Activated CD4-positive, alpha-beta memory T cell treated with anti-CD3 and anti-CD28 coated beads for 36 hours (primary cell): ENCODE measurements at regions not wholly inside any gene's neighbourhood (a gene's known extent, or its start where the extent isn't known, plus 50 kb on each side); places are given as distances from the start of the nearest gene placed in this dataset.

Experiments used
- CTCF ChIA-PET: fragments of 350-600 bp; sonication (Branson Sonifier 250); formaldehyde crosslinking; loops from one replicate; lab custom pipeline; 2021; ENCODE audit warnings: antibody characterized with exemption, inconsistent platforms; lab: Charles Lee
- POLR2A ChIA-PET: fragments of 350-600 bp; sonication (Branson Sonifier 250); formaldehyde crosslinking; loops from one replicate; lab custom pipeline; 2021; ENCODE audit warnings: antibody characterized with exemption; lab: Charles Lee
- DNase-seq: peaks from one replicate; pipeline ENCODE4 v3.0.0-alpha.2; 2020
- H3K27ac Mint-ChIP-seq: one replicate; pipeline ENCODE4 v1.8.0; 2021; ENCODE audit warnings: mixed read lengths
- H3K27me3 Mint-ChIP-seq: one replicate; pipeline ENCODE4 v1.8.0; 2021; ENCODE audit warnings: mixed read lengths
- H3K36me3 Mint-ChIP-seq: one replicate; pipeline ENCODE4 v1.8.0; 2021; ENCODE audit warnings: mixed read lengths
- H3K4me1 Mint-ChIP-seq: one replicate; pipeline ENCODE4 v1.8.0; 2021; ENCODE audit warnings: low read depth, mixed read lengths
- H3K4me3 Mint-ChIP-seq: one replicate; pipeline ENCODE4 v1.8.0; 2021; ENCODE audit warnings: mild to moderate bottlenecking, mixed read lengths
- H3K9me3 Mint-ChIP-seq: one replicate; pipeline ENCODE4 v1.8.0; 2021; ENCODE audit warnings: mixed read lengths
- intact Hi-C: fragments of 100-400 bp; cut with micrococcal nuclease; formaldehyde crosslinking; loops from one replicate; pipeline ENCODE4 v1.15.1; 2023

DNA sequence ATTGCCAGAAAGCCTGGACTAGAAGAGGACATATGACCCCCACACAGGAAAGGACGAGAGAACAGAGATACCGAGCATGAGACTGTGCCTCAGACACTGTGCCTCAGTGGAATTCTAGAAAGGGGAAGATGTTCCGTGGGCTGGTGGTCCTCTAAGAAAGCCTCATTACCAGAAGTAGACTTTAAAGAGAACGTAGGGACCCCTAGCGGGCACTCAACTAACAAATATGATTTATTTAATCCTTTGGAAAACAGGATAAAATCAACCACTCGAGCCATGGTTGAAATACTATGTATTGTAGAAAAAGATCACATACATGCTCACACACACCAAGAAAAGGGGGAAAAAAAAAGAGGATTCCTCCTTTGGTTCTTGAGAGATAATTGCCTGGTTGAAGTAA, 701.2 kb upstream of the SORCS1 start:
- no peak for DNase-seq
- H3K4me3 Mint-ChIP-seq = no peak overlapping the region
- no peaks in the 10 kb centered on the region for H3K36me3 Mint-ChIP-seq
- no peak overlapping the region for H3K27ac Mint-ChIP-seq
- CTCF ChIA-PET = no interaction called here
- no peaks in the 10 kb centered on the region for H3K27me3 Mint-ChIP-seq
- POLR2A ChIA-PET = no interaction called here
- peaks cover 14% of the 10 kb centered on the region for H3K9me3 Mint-ChIP-seq
- H3K4me1 Mint-ChIP-seq = no peaks in the 10 kb centered on the region
- intact Hi-C loops = no loop called here

DNA sequence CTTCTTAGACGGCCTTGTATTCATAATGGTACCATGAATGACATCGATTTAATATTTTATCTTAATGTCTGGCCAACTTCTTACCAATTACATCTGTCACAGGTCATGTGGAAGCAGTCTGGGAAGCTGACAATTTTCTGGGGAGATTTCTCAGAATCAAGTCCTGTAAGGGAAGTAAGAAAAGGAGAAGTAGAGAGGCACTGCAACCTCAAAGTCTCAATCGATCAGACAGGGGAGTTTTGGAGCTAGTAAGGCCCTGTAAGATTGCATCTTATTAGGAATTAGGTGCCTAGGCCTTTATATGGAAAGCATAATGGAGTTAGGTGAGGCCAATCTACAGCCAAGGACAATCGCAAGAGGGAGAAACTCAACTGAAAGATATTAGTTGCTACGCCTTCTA, 694.6 kb upstream of the SORCS1 start:
- H3K36me3 Mint-ChIP-seq = no peaks in the 10 kb centered on the region
- no peaks in the 10 kb centered on the region for H3K4me1 Mint-ChIP-seq
- no peak overlapping the region for H3K4me3 Mint-ChIP-seq
- H3K9me3 Mint-ChIP-seq = peaks cover 9% of the 10 kb centered on the region
- CTCF ChIA-PET = no interaction called here
- intact Hi-C loops = no loop called here
- no peak for DNase-seq
- POLR2A ChIA-PET = no interaction called here
- no peak overlapping the region for H3K27ac Mint-ChIP-seq
- H3K27me3 Mint-ChIP-seq = no peaks in the 10 kb centered on the region

- CTCF ChIA-PET = no interaction called here
- peaks cover 18% of the 10 kb centered on the region for H3K9me3 Mint-ChIP-seq
- H3K27me3 Mint-ChIP-seq = no peaks in the 10 kb centered on the region
- no peaks in the 10 kb centered on the region for H3K36me3 Mint-ChIP-seq
- H3K4me3 Mint-ChIP-seq = no peak overlapping the region
- no peaks in the 10 kb centered on the region for H3K4me1 Mint-ChIP-seq
- POLR2A ChIA-PET = no interaction called here
- H3K27ac Mint-ChIP-seq = no peak overlapping the region
- DNase-seq = no peak
- intact Hi-C loops = no loop called here
Observed at GRCh38 chr10:107856047-107856315, 691.5 kb upstream of the SORCS1 start.

GRCh38 chr10:107855301-107856046, 691.0 kb upstream of the SORCS1 start:
- no peaks in the 10 kb centered on the region for H3K4me1 Mint-ChIP-seq
- no peak overlapping the region for H3K27ac Mint-ChIP-seq
- ChIA-PET CTCF (no interaction called here), POLR2A (no interaction called here)
- no peak overlapping the region for H3K4me3 Mint-ChIP-seq
- no peaks in the 10 kb centered on the region for H3K27me3 Mint-ChIP-seq
- H3K9me3 Mint-ChIP-seq = peaks cover 20% of the 10 kb centered on the region
- no peaks in the 10 kb centered on the region for H3K36me3 Mint-ChIP-seq
- no peak for DNase-seq
- intact Hi-C loops = no loop called here

DNA sequence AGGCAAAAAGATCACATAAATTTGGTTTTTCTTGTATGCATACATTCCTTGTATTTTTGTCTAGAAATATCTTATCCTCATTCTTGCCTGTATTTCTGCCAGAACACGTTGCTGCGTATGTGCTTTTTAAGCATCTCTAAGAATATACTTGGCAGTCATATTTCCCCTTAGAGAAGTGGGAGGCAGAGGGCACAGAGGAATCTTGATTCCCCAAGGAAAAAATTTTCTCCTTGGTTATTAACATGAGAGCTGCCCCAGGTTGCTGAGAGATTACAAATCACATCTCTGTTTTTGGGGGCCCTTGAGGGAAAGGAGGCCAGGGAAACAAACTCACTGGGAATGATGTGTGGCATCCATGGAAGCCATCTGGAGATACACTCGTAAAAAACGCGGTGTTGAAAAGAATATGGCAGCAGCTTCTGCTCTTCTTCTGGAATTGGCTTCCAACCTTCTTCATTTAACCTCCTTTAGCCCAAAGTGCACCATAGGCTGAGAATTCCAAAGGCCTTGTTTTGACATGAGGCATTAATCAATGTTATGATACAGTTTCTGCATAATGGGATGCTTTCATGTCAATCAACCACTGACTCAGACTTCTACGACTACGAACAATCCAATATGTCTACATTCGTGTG, 684.3 kb upstream of the SORCS1 start:
- CTCF ChIA-PET = no interaction called here
- Mint-ChIP-seq H3K27me3 (no peaks in the 10 kb centered on the region), H3K27ac (no peak overlapping the region), H3K4me1 (no peaks in the 10 kb centered on the region), H3K4me3 (no peak overlapping the region), H3K36me3 (no peaks in the 10 kb centered on the region), H3K9me3 (peaks cover 30% of the 10 kb centered on the region)
- DNase-seq = no peak
- POLR2A ChIA-PET = no interaction called here
- intact Hi-C loops = no loop called here

DNA sequence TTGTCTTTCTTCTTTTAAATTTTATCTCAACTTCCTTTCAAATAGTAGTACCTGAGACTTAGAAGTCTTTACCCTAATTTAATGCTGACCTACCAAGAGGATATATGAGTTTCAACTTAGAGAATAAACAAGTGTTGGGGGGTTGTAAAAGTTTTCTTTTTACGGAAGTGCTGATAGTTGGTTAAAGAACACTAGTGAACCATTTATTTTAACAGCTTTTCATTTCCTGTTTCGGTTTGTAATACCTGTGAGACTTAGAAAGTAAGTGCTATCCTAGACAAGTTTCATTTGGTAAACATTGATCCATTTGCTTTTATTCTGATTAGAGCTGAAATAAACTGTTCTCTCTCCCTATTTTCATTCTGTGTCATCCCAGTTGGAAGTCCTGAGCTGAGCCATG, 683.1 kb upstream of the SORCS1 start:
- no peak for DNase-seq
- POLR2A ChIA-PET = no interaction called here
- CTCF ChIA-PET = no interaction called here
- intact Hi-C loops = no loop called here
- H3K36me3 Mint-ChIP-seq = no peaks in the 10 kb centered on the region
- peaks cover 33% of the 10 kb centered on the region for H3K9me3 Mint-ChIP-seq
- no peaks in the 10 kb centered on the region for H3K27me3 Mint-ChIP-seq
- H3K4me1 Mint-ChIP-seq = no peaks in the 10 kb centered on the region
- no peak overlapping the region for H3K4me3 Mint-ChIP-seq
- no peak overlapping the region for H3K27ac Mint-ChIP-seq

DNA sequence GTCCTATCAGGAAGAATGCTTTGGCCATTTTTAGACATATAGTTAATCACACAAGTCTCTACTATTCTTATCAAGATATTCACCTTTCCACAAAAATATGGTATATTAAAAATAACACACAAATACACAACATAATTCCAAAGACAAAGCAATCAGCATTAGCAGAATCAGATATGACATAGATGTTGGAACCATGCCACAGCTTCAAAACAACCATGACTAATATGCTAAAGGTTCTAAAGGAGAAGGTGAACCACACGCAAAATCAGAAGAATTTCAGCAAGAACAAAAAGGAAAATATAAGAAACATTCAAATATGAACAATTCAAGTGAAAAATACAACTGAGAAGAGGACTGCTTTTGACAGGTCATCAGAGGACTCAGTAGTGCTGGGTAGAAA, 670.2 kb upstream of the SORCS1 start:
- Mint-ChIP-seq H3K27ac (no peak overlapping the region), H3K4me3 (no peak overlapping the region), H3K27me3 (no peaks in the 10 kb centered on the region), H3K36me3 (no peaks in the 10 kb centered on the region), H3K4me1 (no peaks in the 10 kb centered on the region), H3K9me3 (peaks cover 31% of the 10 kb centered on the region)
- no peak for DNase-seq
- ChIA-PET CTCF (no interaction called here), POLR2A (no interaction called here)
- intact Hi-C loops = no loop called here

GRCh38 chr10:107831772-107832171, 667.3 kb upstream of the SORCS1 start:
- CTCF ChIA-PET = no interaction called here

DNA sequence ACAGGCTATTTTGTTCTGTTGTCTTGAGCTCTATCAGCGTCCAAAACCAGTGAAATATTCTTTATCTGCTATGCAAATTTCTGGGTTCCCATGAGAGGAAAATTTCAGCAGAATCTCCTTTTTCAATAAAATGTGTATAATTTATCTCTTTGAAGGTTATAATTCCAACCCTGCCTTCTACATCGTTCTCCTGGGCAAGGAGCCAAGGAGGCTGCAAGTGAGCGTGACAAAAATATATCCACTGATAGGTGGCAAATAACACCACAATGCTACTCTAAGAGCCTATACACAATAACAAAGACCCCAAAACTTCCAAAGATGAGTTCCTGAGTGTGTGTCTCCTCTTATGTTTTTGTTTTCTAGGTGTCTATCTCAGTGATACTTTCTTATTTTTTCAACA, 664.7 kb upstream of the SORCS1 start:
- Mint-ChIP-seq H3K4me3 (no peak overlapping the region), H3K9me3 (peaks cover 11% of the 10 kb centered on the region), H3K27me3 (no peaks in the 10 kb centered on the region), H3K36me3 (no peaks in the 10 kb centered on the region), H3K27ac (no peak overlapping the region), H3K4me1 (no peaks in the 10 kb centered on the region)
- intact Hi-C loops = no loop called here
- ChIA-PET CTCF (no interaction called here), POLR2A (no interaction called here)
- no peak for DNase-seq

More at GRCh38 chr10:107831772-107832171, 667.3 kb upstream of the SORCS1 start:
- Mint-ChIP-seq H3K27me3 (no peaks in the 10 kb centered on the region), H3K9me3 (peaks cover 18% of the 10 kb centered on the region), H3K4me3 (no peak overlapping the region), H3K36me3 (no peaks in the 10 kb centered on the region), H3K4me1 (no peaks in the 10 kb centered on the region), H3K27ac (no peak overlapping the region)
- intact Hi-C loops = no loop called here
- POLR2A ChIA-PET = no interaction called here
- no peak for DNase-seq

GRCh38 chr10:107826171-107826570, 661.7 kb upstream of the SORCS1 start:
- H3K36me3 Mint-ChIP-seq = no peaks in the 10 kb centered on the region
- intact Hi-C loops = no loop called here
- DNase-seq = no peak
- no peak overlapping the region for H3K27ac Mint-ChIP-seq
- H3K4me1 Mint-ChIP-seq = no peaks in the 10 kb centered on the region
- POLR2A ChIA-PET = no interaction called here
- no peaks in the 10 kb centered on the region for H3K27me3 Mint-ChIP-seq
- H3K4me3 Mint-ChIP-seq = no peak overlapping the region
- H3K9me3 Mint-ChIP-seq = peaks cover 4% of the 10 kb centered on the region
- CTCF ChIA-PET = no interaction called here

- no peaks in the 10 kb centered on the region for H3K36me3 Mint-ChIP-seq
- no peak for DNase-seq
- H3K4me3 Mint-ChIP-seq = no peak overlapping the region
- H3K9me3 Mint-ChIP-seq = peaks cover 32% of the 10 kb centered on the region
- intact Hi-C loops = no loop called here
- ChIA-PET POLR2A (no interaction called here), CTCF (no interaction called here)
- H3K27me3 Mint-ChIP-seq = no peaks in the 10 kb centered on the region
- H3K27ac Mint-ChIP-seq = no peak overlapping the region
- no peaks in the 10 kb centered on the region for H3K4me1 Mint-ChIP-seq
Observed at GRCh38 chr10:107814865-107815487, 650.5 kb upstream of the SORCS1 start.

DNA sequence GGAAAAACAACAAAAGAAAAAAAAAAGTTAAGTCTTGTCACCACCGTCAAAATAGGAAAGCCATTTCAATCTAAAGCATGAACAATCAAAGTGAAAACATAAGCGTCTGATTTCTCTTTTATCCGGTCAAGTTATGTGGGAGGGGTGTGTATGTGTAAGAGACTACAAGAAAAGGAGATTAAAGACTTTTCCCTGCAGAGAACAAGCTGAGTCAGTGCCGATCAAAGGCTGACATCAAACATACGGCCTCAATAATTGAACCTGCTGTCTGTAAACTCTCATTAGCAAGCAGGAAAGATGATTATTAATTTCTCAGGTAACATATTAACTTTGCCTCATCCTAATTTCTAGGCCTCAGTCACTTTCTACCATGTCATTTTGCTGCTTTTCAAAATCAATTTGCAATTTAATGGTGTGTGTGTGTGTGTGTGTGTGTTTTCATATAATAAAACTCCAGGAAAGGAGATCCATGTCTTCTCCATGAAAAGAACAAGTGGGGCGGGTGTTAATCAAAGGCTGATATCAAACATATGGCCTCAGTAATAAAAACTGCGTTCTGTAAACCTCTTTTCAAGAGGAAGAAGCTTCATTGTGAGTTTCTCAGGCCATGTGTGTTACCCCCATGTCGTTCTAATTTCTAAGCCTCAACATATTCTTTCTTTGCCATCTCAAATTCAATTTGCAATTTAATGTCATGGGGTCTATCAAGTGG, 649.1 kb upstream of the SORCS1 start:
- H3K9me3 Mint-ChIP-seq = peaks cover 36% of the 10 kb centered on the region
- H3K27me3 Mint-ChIP-seq = no peaks in the 10 kb centered on the region
- H3K4me3 Mint-ChIP-seq = no peak overlapping the region
- ChIA-PET POLR2A (no interaction called here), CTCF (no interaction called here)
- H3K4me1 Mint-ChIP-seq = no peaks in the 10 kb centered on the region
- no peaks in the 10 kb centered on the region for H3K36me3 Mint-ChIP-seq
- intact Hi-C loops = no loop called here
- no peak overlapping the region for H3K27ac Mint-ChIP-seq
- DNase-seq = no peak
